ENCODE measurements at regions not wholly inside any gene's neighbourhood (a gene's known extent, or its start where the extent isn't known, plus 50 kb on each side); places are given as distances from the start of the nearest gene placed in this dataset.
A peak's percentile ranks its signal among the peaks of the same experiment; 100 is the strongest.

GRCh38 chr5:102600964-102601363 lies 102.2 kb upstream of the SLCO6A1 start:
- CTCF ChIA-PET, result no interaction called here
- Histone ChIP-seq H3K9me3 (ENCODE audit: control insufficient read depth, insufficient read depth, low read depth, low read length) (no peaks in the 10 kb centered on the region), H3K27ac (ENCODE audit: extremely low read depth, low read depth, low read length) (no peak overlapping the region), H3K36me3 (ENCODE audit: control insufficient read depth in 2 of 2, insufficient read depth in 1 of 2, low read length in 2 of 2) (no peaks in the 10 kb centered on the region), H3K4me3 (ENCODE audit: low read depth, low read length) (no peak overlapping the region), H3K4me1 (ENCODE audit: control insufficient read depth, insufficient read depth, low read length) (no peaks in the 10 kb centered on the region)
- TF ChIP-seq YY2 (tag by site-specific recombination; IDR thresholded peaks at IDR 0.05) (no peak), ZNF660 (tag by site-specific recombination; IDR thresholded peaks at IDR 0.05) (peak; percentile 19; the same call in 1 of the 2 replicates), SP7 (tag by site-specific recombination; IDR thresholded peaks at IDR 0.05) (no peak)
- POLR2A ChIA-PET, result no interaction called here

GRCh38 chr5:102603670-102604069 lies 104.9 kb upstream of the SLCO6A1 start:
- Histone ChIP-seq H3K4me3 (ENCODE audit: low read depth, low read length) (no peak overlapping the region), H3K9me3 (ENCODE audit: control insufficient read depth, insufficient read depth, low read depth, low read length) (no peaks in the 10 kb centered on the region), H3K36me3 (ENCODE audit: control insufficient read depth in 2 of 2, insufficient read depth in 1 of 2, low read length in 2 of 2) (peaks cover 0 to 4% of the 10 kb centered on the region in 2 experiments; a peak in 1 of 3 replicates), H3K27ac (ENCODE audit: extremely low read depth, low read depth, low read length) (no peak overlapping the region), H3K4me1 (ENCODE audit: control insufficient read depth, insufficient read depth, low read length) (no peaks in the 10 kb centered on the region)
- POLR2A ChIA-PET, result interaction anchor here (0.6 kb wide), 1 partner anchor 322 kb away, joined by 3 read pairs; no protein-coding TSS in a partner anchor
- CTCF ChIA-PET, result no interaction called here
- TF ChIP-seq ZNF830 (tag by site-specific recombination; IDR thresholded peaks at IDR 0.05; ENCODE audit: low read depth) (no peak), ZNF280C (tag by site-specific recombination; IDR thresholded peaks at IDR 0.05) (no peak), ZNF514 (tag by site-specific recombination; IDR thresholded peaks at IDR 0.05) (no peak), ZFP41 (tag by site-specific recombination; IDR thresholded peaks at IDR 0.05; ENCODE audit: borderline replicate concordance) (no peak), ZNF48 (tag by site-specific recombination; IDR thresholded peaks at IDR 0.05) (no peak), KLF16 (tag by site-specific recombination; IDR thresholded peaks at IDR 0.05) (no peak), ZNF114 (tag by site-specific recombination; IDR thresholded peaks at IDR 0.05) (no peak), PATZ1 (tag by site-specific recombination; IDR thresholded peaks at IDR 0.05) (no peak), ZNF621 (tag by site-specific recombination; IDR thresholded peaks at IDR 0.05) (no peak), ZNF350 (tag by site-specific recombination; IDR thresholded peaks at IDR 0.05) (no peak), ZNF785 (tag by site-specific recombination; IDR thresholded peaks at IDR 0.05) (no peak), ZFP37 (tag by site-specific recombination; IDR thresholded peaks at IDR 0.05) (no peak), ZNF596 (tag by site-specific recombination; IDR thresholded peaks at IDR 0.05) (no peak)
- TF ChIP-seq, protein P1, sequence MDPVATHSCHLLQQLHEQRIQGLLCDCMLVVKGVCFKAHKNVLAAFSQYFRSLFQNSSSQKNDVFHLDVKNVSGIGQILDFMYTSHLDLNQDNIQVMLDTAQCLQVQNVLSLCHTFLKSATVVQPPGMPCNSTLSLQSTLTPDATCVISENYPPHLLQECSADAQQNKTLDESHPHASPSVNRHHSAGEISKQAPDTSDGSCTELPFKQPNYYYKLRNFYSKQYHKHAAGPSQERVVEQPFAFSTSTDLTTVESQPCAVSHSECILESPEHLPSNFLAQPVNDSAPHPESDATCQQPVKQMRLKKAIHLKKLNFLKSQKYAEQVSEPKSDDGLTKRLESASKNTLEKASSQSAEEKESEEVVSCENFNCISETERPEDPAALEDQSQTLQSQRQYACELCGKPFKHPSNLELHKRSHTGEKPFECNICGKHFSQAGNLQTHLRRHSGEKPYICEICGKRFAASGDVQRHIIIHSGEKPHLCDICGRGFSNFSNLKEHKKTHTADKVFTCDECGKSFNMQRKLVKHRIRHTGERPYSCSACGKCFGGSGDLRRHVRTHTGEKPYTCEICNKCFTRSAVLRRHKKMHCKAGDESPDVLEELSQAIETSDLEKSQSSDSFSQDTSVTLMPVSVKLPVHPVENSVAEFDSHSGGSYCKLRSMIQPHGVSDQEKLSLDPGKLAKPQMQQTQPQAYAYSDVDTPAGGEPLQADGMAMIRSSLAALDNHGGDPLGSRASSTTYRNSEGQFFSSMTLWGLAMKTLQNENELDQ (tag by site-specific recombination; IDR thresholded peaks at IDR 0.05; ENCODE audit: low read depth), result no peak
- TF ChIP-seq, protein P2, sequence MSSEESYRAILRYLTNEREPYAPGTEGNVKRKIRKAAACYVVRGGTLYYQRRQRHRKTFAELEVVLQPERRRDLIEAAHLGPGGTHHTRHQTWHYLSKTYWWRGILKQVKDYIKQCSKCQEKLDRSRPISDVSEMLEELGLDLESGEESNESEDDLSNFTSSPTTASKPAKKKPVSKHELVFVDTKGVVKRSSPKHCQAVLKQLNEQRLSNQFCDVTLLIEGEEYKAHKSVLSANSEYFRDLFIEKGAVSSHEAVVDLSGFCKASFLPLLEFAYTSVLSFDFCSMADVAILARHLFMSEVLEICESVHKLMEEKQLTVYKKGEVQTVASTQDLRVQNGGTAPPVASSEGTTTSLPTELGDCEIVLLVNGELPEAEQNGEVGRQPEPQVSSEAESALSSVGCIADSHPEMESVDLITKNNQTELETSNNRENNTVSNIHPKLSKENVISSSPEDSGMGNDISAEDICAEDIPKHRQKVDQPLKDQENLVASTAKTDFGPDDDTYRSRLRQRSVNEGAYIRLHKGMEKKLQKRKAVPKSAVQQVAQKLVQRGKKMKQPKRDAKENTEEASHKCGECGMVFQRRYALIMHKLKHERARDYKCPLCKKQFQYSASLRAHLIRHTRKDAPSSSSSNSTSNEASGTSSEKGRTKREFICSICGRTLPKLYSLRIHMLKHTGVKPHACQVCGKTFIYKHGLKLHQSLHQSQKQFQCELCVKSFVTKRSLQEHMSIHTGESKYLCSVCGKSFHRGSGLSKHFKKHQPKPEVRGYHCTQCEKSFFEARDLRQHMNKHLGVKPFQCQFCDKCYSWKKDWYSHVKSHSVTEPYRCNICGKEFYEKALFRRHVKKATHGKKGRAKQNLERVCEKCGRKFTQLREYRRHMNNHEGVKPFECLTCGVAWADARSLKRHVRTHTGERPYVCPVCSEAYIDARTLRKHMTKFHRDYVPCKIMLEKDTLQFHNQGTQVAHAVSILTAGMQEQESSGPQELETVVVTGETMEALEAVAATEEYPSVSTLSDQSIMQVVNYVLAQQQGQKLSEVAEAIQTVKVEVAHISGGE (tag by site-specific recombination; conservative IDR thresholded peaks at IDR 0.05; ENCODE audit: low read depth), result no peak
- TF ChIP-seq, protein P3, sequence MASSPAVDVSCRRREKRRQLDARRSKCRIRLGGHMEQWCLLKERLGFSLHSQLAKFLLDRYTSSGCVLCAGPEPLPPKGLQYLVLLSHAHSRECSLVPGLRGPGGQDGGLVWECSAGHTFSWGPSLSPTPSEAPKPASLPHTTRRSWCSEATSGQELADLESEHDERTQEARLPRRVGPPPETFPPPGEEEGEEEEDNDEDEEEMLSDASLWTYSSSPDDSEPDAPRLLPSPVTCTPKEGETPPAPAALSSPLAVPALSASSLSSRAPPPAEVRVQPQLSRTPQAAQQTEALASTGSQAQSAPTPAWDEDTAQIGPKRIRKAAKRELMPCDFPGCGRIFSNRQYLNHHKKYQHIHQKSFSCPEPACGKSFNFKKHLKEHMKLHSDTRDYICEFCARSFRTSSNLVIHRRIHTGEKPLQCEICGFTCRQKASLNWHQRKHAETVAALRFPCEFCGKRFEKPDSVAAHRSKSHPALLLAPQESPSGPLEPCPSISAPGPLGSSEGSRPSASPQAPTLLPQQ (tag by site-specific recombination; IDR thresholded peaks at IDR 0.05), result no peak
